ENCODE measurements at regions not wholly inside any gene's neighbourhood (a gene's known extent, or its start where the extent isn't known, plus 50 kb on each side); places are given as distances from the start of the nearest gene placed in this dataset.
A peak's percentile ranks its signal among the peaks of the same experiment; 100 is the strongest.

DNA sequence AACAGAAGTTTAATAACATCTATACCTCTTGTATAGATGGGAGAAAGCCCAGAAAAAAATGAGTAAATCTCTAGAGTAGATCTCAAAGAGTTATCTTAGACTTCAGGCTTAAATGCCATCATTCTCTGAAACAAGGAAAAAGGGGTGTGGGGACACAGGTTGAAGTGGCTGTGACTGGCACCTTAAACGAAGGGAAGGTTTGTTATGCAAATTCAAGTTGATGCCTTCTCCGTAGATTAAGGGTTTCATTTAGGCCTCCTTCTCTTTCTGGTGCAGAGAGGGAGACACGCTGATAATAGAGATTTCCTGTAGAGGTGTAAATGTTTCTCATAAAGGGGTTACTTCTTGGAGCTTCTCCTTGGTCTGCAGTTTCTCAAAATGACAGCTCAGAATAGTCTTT is 252.1 kb downstream of the CD83 start:
- Histone ChIP-seq H3K27me3 (ENCODE audit: control insufficient read depth, insufficient read depth, low read length) (peaks cover 2% of the 10 kb centered on the region), H3K36me3 (ENCODE audit: control insufficient read depth, insufficient read depth, low read length) (no peaks in the 10 kb centered on the region), H3K4me3 (ENCODE audit: low read length) (no peak overlapping the region), H3K9me3 (ENCODE audit: control insufficient read depth, insufficient read depth, low read length) (no peaks in the 10 kb centered on the region), H3K4me1 (ENCODE audit: control insufficient read depth, insufficient read depth, low read length) (peaks cover 18% of the 10 kb centered on the region), H3K27ac (ENCODE audit: low read length) (no peak overlapping the region)
- intact Hi-C loops (cut with micrococcal nuclease): no loop called here
- no peaks in the 10 kb centered on the region for H3K9me3 Mint-ChIP-seq
- DNase-seq (no peak), ATAC-seq (no peak)
- TF ChIP-seq, protein P1, sequence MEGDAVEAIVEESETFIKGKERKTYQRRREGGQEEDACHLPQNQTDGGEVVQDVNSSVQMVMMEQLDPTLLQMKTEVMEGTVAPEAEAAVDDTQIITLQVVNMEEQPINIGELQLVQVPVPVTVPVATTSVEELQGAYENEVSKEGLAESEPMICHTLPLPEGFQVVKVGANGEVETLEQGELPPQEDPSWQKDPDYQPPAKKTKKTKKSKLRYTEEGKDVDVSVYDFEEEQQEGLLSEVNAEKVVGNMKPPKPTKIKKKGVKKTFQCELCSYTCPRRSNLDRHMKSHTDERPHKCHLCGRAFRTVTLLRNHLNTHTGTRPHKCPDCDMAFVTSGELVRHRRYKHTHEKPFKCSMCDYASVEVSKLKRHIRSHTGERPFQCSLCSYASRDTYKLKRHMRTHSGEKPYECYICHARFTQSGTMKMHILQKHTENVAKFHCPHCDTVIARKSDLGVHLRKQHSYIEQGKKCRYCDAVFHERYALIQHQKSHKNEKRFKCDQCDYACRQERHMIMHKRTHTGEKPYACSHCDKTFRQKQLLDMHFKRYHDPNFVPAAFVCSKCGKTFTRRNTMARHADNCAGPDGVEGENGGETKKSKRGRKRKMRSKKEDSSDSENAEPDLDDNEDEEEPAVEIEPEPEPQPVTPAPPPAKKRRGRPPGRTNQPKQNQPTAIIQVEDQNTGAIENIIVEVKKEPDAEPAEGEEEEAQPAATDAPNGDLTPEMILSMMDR (IDR thresholded peaks at IDR 0.05): no peak
- H3K36me3 Mint-ChIP-seq: no peaks in the 10 kb centered on the region
- 45% methylated on average over 2 of the region's 3 CpGs for WGBS (ENCODE audit: insufficient coverage)
- H3K4me3 Mint-ChIP-seq: no peak overlapping the region
- H3K27me3 Mint-ChIP-seq (ENCODE audit: low read depth in 2 of 2): peaks cover 7 to 8% of the 10 kb centered on the region in 2 donors
- peaks cover 17 to 20% of the 10 kb centered on the region in 2 donors for H3K4me1 Mint-ChIP-seq
- H3K27ac Mint-ChIP-seq: no peak overlapping the region

DNA sequence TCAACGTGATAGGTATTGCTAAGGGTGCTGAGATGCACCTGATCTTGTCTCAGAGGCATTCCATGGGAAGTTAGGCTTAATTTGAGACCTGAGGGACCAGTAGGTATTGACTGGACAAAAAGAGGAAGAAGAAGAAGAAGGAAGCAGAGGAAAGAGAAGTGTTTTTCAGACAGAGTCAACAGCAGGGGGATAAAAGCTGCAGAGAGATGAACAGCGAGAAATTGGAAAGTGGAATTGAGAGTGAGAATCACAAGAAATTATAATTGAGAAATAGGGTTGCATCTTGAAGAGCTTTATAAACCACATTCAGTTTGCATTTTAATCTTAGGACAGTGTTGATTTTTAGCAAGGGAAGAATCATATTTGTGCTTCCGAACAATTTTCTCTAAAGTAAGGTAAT is 254.0 kb downstream of the CD83 start:
- H3K36me3 Mint-ChIP-seq: no peaks in the 10 kb centered on the region
- H3K9me3 ChIP-seq (ENCODE audit: control insufficient read depth, insufficient read depth, low read length): no peaks in the 10 kb centered on the region
- TF ChIP-seq, protein P1 (IDR thresholded peaks at IDR 0.05): no peak
- H3K9me3 Mint-ChIP-seq: no peaks in the 10 kb centered on the region
- ATAC-seq (peak in 1 of 3 donors; percentile 20), DNase-seq (no peak)
- H3K4me3 ChIP-seq (ENCODE audit: low read length): no peak overlapping the region
- H3K36me3 ChIP-seq (ENCODE audit: control insufficient read depth, insufficient read depth, low read length): no peaks in the 10 kb centered on the region
- peak overlapping the region in 1 of 2 donors; percentile 25 for H3K27ac Mint-ChIP-seq
- H3K4me1 Mint-ChIP-seq: peaks cover 17 to 25% of the 10 kb centered on the region in 2 donors
- peak overlapping the region; percentile 58 for H3K4me3 Mint-ChIP-seq
- 34% methylated on average over 2 of the region's 3 CpGs for WGBS (ENCODE audit: insufficient coverage)
- H3K27me3 Mint-ChIP-seq (ENCODE audit: low read depth in 2 of 2): peaks cover 8 to 9% of the 10 kb centered on the region in 2 donors
- peaks cover 24% of the 10 kb centered on the region for H3K4me1 ChIP-seq (ENCODE audit: control insufficient read depth, insufficient read depth, low read length)
- H3K27ac ChIP-seq (ENCODE audit: low read length): no peak overlapping the region
- H3K27me3 ChIP-seq (ENCODE audit: control insufficient read depth, insufficient read depth, low read length): peaks cover 2% of the 10 kb centered on the region
- intact Hi-C loops (cut with micrococcal nuclease): no loop called here

DNA sequence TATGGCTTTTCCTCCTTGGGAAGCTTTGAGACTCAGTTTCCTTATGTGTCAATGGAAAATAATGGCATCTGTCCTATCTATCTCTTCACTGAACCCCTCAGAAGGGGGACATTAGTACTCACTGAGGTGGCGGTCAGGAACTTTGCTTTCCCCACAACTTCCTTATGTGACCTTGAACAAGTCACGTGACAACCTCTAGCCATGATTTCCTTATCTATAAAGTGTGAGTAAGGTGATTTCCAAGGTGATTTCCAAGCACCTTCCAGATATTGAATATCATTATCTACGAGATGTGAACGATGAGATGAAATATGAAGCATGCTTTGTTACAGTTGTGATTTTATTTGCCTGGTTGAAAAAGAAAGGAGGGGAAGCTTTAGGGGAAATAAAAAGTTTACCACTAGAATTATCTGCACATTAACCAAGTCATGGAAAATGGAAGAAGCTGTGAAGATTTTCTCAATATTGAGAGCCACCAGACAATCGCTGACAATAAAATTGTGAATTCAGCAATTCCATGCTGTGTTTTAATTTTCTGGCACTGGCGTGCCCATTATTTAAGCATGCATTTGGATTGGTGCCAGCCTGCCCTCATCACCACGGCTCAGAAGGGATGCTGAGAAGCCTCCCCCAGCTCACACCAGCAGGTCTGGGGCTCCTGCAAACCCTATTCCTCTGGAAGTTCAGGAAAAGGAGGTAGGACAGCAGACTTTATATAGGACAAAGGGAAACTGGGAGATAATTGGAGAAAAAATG is 255.3 kb downstream of the CD83 start:
- Mint-ChIP-seq H3K4me3 (no peak overlapping the region), H3K9me3 (no peaks in the 10 kb centered on the region), H3K36me3 (no peaks in the 10 kb centered on the region), H3K27me3 (ENCODE audit: low read depth in 2 of 2) (peaks cover 8 to 9% of the 10 kb centered on the region in 2 donors), H3K4me1 (peaks cover 17 to 25% of the 10 kb centered on the region in 2 donors), H3K27ac (no peak overlapping the region)
- Histone ChIP-seq H3K4me1 (ENCODE audit: control insufficient read depth, insufficient read depth, low read length) (peaks cover 25% of the 10 kb centered on the region), H3K4me3 (ENCODE audit: low read length) (no peak overlapping the region), H3K27me3 (ENCODE audit: control insufficient read depth, insufficient read depth, low read length) (peaks cover 2% of the 10 kb centered on the region), H3K27ac (ENCODE audit: low read length) (no peak overlapping the region), H3K36me3 (ENCODE audit: control insufficient read depth, insufficient read depth, low read length) (no peaks in the 10 kb centered on the region), H3K9me3 (ENCODE audit: control insufficient read depth, insufficient read depth, low read length) (no peaks in the 10 kb centered on the region)
- peak in 1 of 2 donors; percentile 34 for DNase-seq
- ATAC-seq: peak in 1 of 3 donors; percentile 30
- intact Hi-C loops (cut with micrococcal nuclease): no loop called here
- TF ChIP-seq, protein P1 (IDR thresholded peaks at IDR 0.05): no peak
- 77% methylated on average over 2 of the region's 7 CpGs for WGBS (ENCODE audit: insufficient coverage)
